Heart left ventricle (tissue), 16 donors: ENCODE measurements at regions not wholly inside any gene's neighbourhood (a gene's known extent, or its start where the extent isn't known, plus 50 kb on each side); places are given as distances from the start of the nearest gene placed in this dataset.
"Not testable (repeated sequence)": the region's sequence is repeated elsewhere in the genome, so short reads cannot be mapped to it uniquely, and the experiment has no call there.

Source experiments
- ATAC-seq, 4 donors: fragments of 200-7000 bp; cut with Tn5 transposase; one replicate each; pipeline ENCODE4 v1.9.1; 2020 to 2022; ENCODE audit warnings: moderate library complexity in 4 of 4, mild to moderate bottlenecking in 3 of 4, moderate number of reproducible peaks in 1 of 4
- DNase-seq, 5 donors: peaks; one replicate each; pipeline ENCODE4 v3.0.0-alpha.2; 2020
- H3K27ac ChIP-seq, 12 donors: fragments of 200-600 bp; sonication (generic) in 4 of 12; one replicate each; pipeline versions ENCODE4 v1.5.0 to v1.8.0; 2016 to 2022; ENCODE audit warnings: mild to moderate bottlenecking in 2 of 12
- H3K27me3 ChIP-seq, 9 donors: fragments of 200-600 bp; sonication (generic) in 2 of 9; one replicate each; pipeline versions ENCODE4 v1.5.1 to v1.8.0; 2016 to 2022; ENCODE audit warnings: mild to moderate bottlenecking in 3 of 9
- H3K36me3 ChIP-seq, 9 donors: fragments of 200-600 bp; sonication (generic) in 2 of 9; one replicate each; pipeline versions ENCODE4 v1.5.0 to v1.8.0; 2018 to 2022; ENCODE audit warnings: mild to moderate bottlenecking in 2 of 9
- H3K4me1 ChIP-seq, 12 donors: fragments of 200-600 bp; sonication (generic) in 4 of 12; one replicate each; pipeline versions ENCODE4 v1.5.0 to v1.8.0; 2016 to 2022; ENCODE audit warnings: mild to moderate bottlenecking in 3 of 12
- H3K4me3 ChIP-seq, 12 donors: fragments of 200-600 bp; sonication (generic) in 4 of 12; one replicate each; pipeline versions ENCODE4 v1.5.0 to v1.8.0; 2017 to 2022; ENCODE audit warnings: mild to moderate bottlenecking in 9 of 12, moderate library complexity in 4 of 12
- H3K9me3 ChIP-seq, 12 donors: fragments of 200-600 bp; sonication (generic) in 4 of 12; one replicate each; pipeline versions ENCODE4 v1.5.0 to v1.8.0; 2016 to 2022; ENCODE audit warnings: mild to moderate bottlenecking in 1 of 12
- WGBS, 4 donors: extraction: QIAGEN DNeasy Blood & Tissue Kit in 2 of 4; methylation state at CpG; one replicate each; pipeline versions ENCODE4 v1.1.5 to v1.1.7; 2013 to 2018; 5-methylcytosine and 5-hydroxymethylcytosine counted together
- intact Hi-C, 10 donors: fragments of 100-400 bp; cut with DNase I; formaldehyde crosslinking; loops; one replicate each; pipeline versions ENCODE4 v1.11.1 to v1.14.2; 2022
- donor health status: ischemic (EF 13 %, LVEDD 7.1; RV severe dilation, severe dysfunction).
- donor health status: healthy with polysubstance abuse.
- donor health status: DM: no; HTN: yes; CAD: no.
- donor health status: DM: no; HTN: no; CAD: no.
- donor health status: ischemic (EF 25% LVEDD 6.9; RV normal size, moderate dysfunction).
- donor health status: ischemic (EF 25% LVEDD 5.7; RV mildly dilated, moderate dysfunction).
- donor health status: healthy.
- donor health status: DM: yes; HTN: yes; CAD: no.
- donor health status: ischemic (EF 35%, LVEDD 5.7; RV mildly dilated, moderate dysfunction).
- donor health status: nonischemic (EF 11% LVEDD 7.7; RV severe dilation, severe dysfunction).
- donor health status: DM: yes; HTN: yes; CAD: no.
- donor health status: PGD.
- donor health status: ischemic (EF 29% LVEDD 5.4; RV normal size, mild dysfunction).
- donor health status: nonischemic (EF 23%, LVEDD 6.1; RV moderate dilation, normal function).

GRCh38 chr16:16448423-16448822, 69.5 kb downstream of the NPIPA7 start:
- intact Hi-C loops, H3K4me1 ChIP-seq, H3K36me3 ChIP-seq, DNase-seq, H3K4me3 ChIP-seq, ATAC-seq, H3K9me3 ChIP-seq, H3K27ac ChIP-seq, H3K27me3 ChIP-seq: not testable (repeated sequence)
- 83 to 90% methylated on average over 2 of the region's 6 CpGs; no CpG with 5 or more reads in 2 of the 4 donors for WGBS, 4 donors

GRCh38 chr16:16449712-16450237, 70.8 kb downstream of the NPIPA7 start:
- H3K4me3 ChIP-seq, DNase-seq, H3K36me3 ChIP-seq, H3K4me1 ChIP-seq, H3K9me3 ChIP-seq, H3K27ac ChIP-seq, H3K27me3 ChIP-seq, ATAC-seq, intact Hi-C loops: not testable (repeated sequence)
- 71 to 78% (median 76%) methylated on average over 4 of the region's 4 CpGs for WGBS, 4 donors

- ATAC-seq, H3K9me3 ChIP-seq, H3K4me1 ChIP-seq, H3K36me3 ChIP-seq, H3K27ac ChIP-seq, intact Hi-C loops, DNase-seq, H3K27me3 ChIP-seq, H3K4me3 ChIP-seq: not testable (repeated sequence)
- 5 to 10% (median 7%) methylated on average over 1 to 6 of the region's 10 CpGs; no CpG with 5 or more reads in 1 of the 4 donors for WGBS, 4 donors
Observed at GRCh38 chr16:16451721-16452410, 72.9 kb downstream of the NPIPA7 start.

GRCh38 chr16:16458579-16458978, 79.6 kb downstream of the NPIPA7 start:
- H3K27me3 ChIP-seq, H3K36me3 ChIP-seq, H3K4me1 ChIP-seq, intact Hi-C loops, ATAC-seq, H3K9me3 ChIP-seq, DNase-seq, H3K27ac ChIP-seq, H3K4me3 ChIP-seq: not testable (repeated sequence)
- 83 to 100% methylated on average over 1 to 2 of the region's 5 CpGs; no CpG with 5 or more reads in 2 of the 4 donors for WGBS, 4 donors

DNA sequence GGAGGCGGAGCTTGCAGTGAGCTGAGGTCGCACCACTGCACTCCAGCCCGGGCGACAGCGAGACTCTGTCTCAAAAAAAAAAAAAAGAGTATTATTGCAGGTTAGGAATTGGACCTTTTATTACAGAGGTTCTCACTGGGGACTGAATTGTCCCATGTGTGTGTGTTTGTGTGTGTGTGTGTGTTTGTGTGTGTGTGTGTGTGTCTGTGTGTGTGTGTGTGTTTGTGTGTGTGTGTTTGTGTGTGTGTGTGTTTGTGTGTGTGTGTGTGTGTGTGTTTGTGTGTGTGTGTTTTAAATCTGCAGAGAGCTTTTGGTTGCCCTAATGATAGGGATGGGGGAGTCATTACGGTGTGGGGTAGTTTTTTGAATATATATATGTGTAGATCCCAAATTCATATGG, 84.9 kb downstream of the NPIPA7 start:
- 81 to 98% (median 89%) methylated on average over 3 to 6 of the region's 6 CpGs for WGBS, 4 donors

GRCh38 chr16:16488919-16489318, 110.0 kb downstream of the NPIPA7 start:
- H3K4me3 ChIP-seq, ATAC-seq, H3K9me3 ChIP-seq, intact Hi-C loops, H3K4me1 ChIP-seq, H3K36me3 ChIP-seq, H3K27me3 ChIP-seq, H3K27ac ChIP-seq, DNase-seq: not testable (repeated sequence)
- 86 to 96% (median 95%) methylated on average over 4 of the region's 4 CpGs for WGBS, 4 donors

More for the DNA sequence above, 84.9 kb downstream of the NPIPA7 start:
- ATAC-seq, DNase-seq, H3K4me1 ChIP-seq, H3K27ac ChIP-seq, intact Hi-C loops, H3K27me3 ChIP-seq, H3K9me3 ChIP-seq, H3K4me3 ChIP-seq, H3K36me3 ChIP-seq: not testable (repeated sequence)

- H3K27ac ChIP-seq, H3K36me3 ChIP-seq, H3K4me3 ChIP-seq, H3K9me3 ChIP-seq, intact Hi-C loops, ATAC-seq, H3K27me3 ChIP-seq, DNase-seq, H3K4me1 ChIP-seq: not testable (repeated sequence)
- WGBS, 4 donors, result 100% methylated on average over 1 of the region's 15 CpGs; no CpG with 5 or more reads in 3 of the 4 donors
Observed at GRCh38 chr16:16489466-16489865, 110.5 kb downstream of the NPIPA7 start.

GRCh38 chr16:16494114-16494513, 115.2 kb downstream of the NPIPA7 start:
- ATAC-seq, H3K36me3 ChIP-seq, intact Hi-C loops, H3K4me3 ChIP-seq, DNase-seq, H3K27ac ChIP-seq, H3K4me1 ChIP-seq, H3K27me3 ChIP-seq, H3K9me3 ChIP-seq: not testable (repeated sequence)
- 20 to 37% (median 27%) methylated on average over 1 to 4 of the region's 8 CpGs; no CpG with 5 or more reads in 1 of the 4 donors for WGBS, 4 donors

GRCh38 chr16:16494998-16495397, 116.1 kb downstream of the NPIPA7 start:
- ATAC-seq, intact Hi-C loops, H3K36me3 ChIP-seq, H3K4me1 ChIP-seq, H3K27me3 ChIP-seq, H3K9me3 ChIP-seq, DNase-seq, H3K27ac ChIP-seq, H3K4me3 ChIP-seq: not testable (repeated sequence)
- 0 to 14% (median 10%) methylated on average over 1 to 8 of the region's 11 CpGs; no CpG with 5 or more reads in 1 of the 4 donors for WGBS, 4 donors

- ATAC-seq, H3K4me1 ChIP-seq, intact Hi-C loops, H3K27me3 ChIP-seq, H3K9me3 ChIP-seq, DNase-seq, H3K4me3 ChIP-seq, H3K36me3 ChIP-seq, H3K27ac ChIP-seq: not testable (repeated sequence)
- WGBS, 4 donors, result no CpG with 5 or more reads among the region's 8 CpGs
Observed at GRCh38 chr16:16499875-16500274, 120.9 kb downstream of the NPIPA7 start.

- H3K36me3 ChIP-seq, H3K27me3 ChIP-seq, DNase-seq, H3K4me1 ChIP-seq, H3K4me3 ChIP-seq, ATAC-seq, H3K27ac ChIP-seq, intact Hi-C loops, H3K9me3 ChIP-seq: not testable (repeated sequence)
- WGBS, 4 donors, result no CpG with 5 or more reads among the region's 1 CpG
Observed at GRCh38 chr16:16507041-16507440, 128.1 kb downstream of the NPIPA7 start.
